ENCODE measurements at regions not wholly inside any gene's neighbourhood (a gene's known extent, or its start where the extent isn't known, plus 50 kb on each side); places are given as distances from the start of the nearest gene placed in this dataset.

- TF ChIP-seq ZNF407 (CRISPR knock-in tag; IDR thresholded peaks at IDR 0.05; ENCODE audit: not compliant biosample characterization): no peak
- no peak for TF ChIP-seq KAT7 (CRISPR knock-in tag; IDR thresholded peaks at IDR 0.05; ENCODE audit: borderline replicate concordance)
- TF ChIP-seq ATM (IDR thresholded peaks at IDR 0.05; ENCODE audit: borderline replicate concordance): no peak
- 0 out of 2 replicates have a peak, but pooled peaks have one; percentile 37 for TF ChIP-seq NR2F2 (IDR thresholded peaks at IDR 0.05; ENCODE audit: borderline replicate concordance, low read depth)
Measured at GRCh38 chr2:65508225-65508624, 75.8 kb upstream of the SPRED2 start (continued).
